ENCODE measurements at regions not wholly inside any gene's neighbourhood (a gene's known extent, or its start where the extent isn't known, plus 50 kb on each side); places are given as distances from the start of the nearest gene placed in this dataset.

- TF ChIP-seq MAX (IDR thresholded peaks at IDR 0.05) (no peak), HNF4A (conservative IDR thresholded peaks at IDR 0.05) (no peak), TAF1 (conservative IDR thresholded peaks at IDR 0.05) (no peak), YY1 (IDR thresholded peaks at IDR 0.05) (no peak), RXRA (IDR thresholded peaks at IDR 0.05) (no peak), FOXA1 (IDR thresholded peaks at IDR 0.05) (no peak), CTCF (IDR thresholded peaks at IDR 0.05; ENCODE audit: low read depth, low read length, missing input control) (no peak), RAD21 (IDR thresholded peaks at IDR 0.05) (no peak), HNF4G (IDR thresholded peaks at IDR 0.05) (no peak), GABPA (IDR thresholded peaks at IDR 0.05 in 1 of 2, conservative IDR thresholded peaks at IDR 0.05 in 1 of 2) (no peak), SP1 (IDR thresholded peaks at IDR 0.05) (no peak), FOXA2 (IDR thresholded peaks at IDR 0.05) (no peak), ATF3 (IDR thresholded peaks at IDR 0.05) (no peak), ZBTB33 (IDR thresholded peaks at IDR 0.05) (no peak), NR2F2 (IDR thresholded peaks at IDR 0.05) (no peak), JUND (IDR thresholded peaks at IDR 0.05) (no peak), EGR1 (IDR thresholded peaks at IDR 0.05; ENCODE audit: low read depth in 2 of 2) (no peak), REST (IDR thresholded peaks at IDR 0.05) (no peak)
- H3K27me3 ChIP-seq (ENCODE audit: control insufficient read depth in 4 of 4, insufficient read depth in 4 of 4, low read length in 3 of 4), result no peaks in the 10 kb centered on the region
- no peak overlapping the region for H3K27ac ChIP-seq (ENCODE audit: low read depth in 1 of 2, low read length in 2 of 2)
- H3K4me3 ChIP-seq (ENCODE audit: low read depth in 1 of 3, low read length in 3 of 3), result no peak overlapping the region
- no peaks in the 10 kb centered on the region for H3K4me1 ChIP-seq (ENCODE audit: control insufficient read depth in 4 of 4, insufficient read depth in 4 of 4, low read length in 3 of 4)
- WGBS, result 91% methylated on average over 5 of the region's 5 CpGs
- no peak overlapping the region for H3K9ac ChIP-seq (ENCODE audit: low read depth in 1 of 2, low read length in 2 of 2)
- no peaks in the 10 kb centered on the region for H3K36me3 ChIP-seq (ENCODE audit: control insufficient read depth in 4 of 4, insufficient read depth in 3 of 4, low read depth in 1 of 4, low read length in 3 of 4)
- H3K9me3 ChIP-seq (ENCODE audit: control insufficient read depth in 4 of 4, low read length in 3 of 4), result no peaks in the 10 kb centered on the region
- no peak for DNase-seq (ENCODE audit: low spot score)
These were observed 598.6 kb downstream of the AJAP1 start for GRCh38 chr1:5253036-5253435.
